ENCODE measurements at regions not wholly inside any gene's neighbourhood (a gene's known extent, or its start where the extent isn't known, plus 50 kb on each side); places are given as distances from the start of the nearest gene placed in this dataset.

DNA sequence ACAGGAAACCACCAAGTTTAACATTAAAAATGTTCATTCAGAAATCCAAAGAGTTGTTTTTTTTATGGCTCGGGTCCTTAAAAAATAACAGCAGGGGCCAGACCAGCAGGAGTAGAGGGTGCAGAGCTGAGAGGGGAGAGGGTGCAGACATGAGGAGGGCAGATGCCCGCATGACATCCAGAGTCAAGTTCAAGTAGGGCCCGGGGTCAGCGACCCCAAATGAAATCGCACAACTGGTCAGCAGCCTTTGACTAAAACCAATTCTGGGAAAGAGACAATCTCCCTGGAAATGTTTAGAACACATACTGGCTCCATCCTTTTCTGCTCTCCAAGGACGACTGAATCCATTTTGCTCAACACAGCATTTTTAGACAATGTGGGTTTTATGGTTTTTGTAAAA, 297.5 kb downstream of the FGFR2 start:
- WGBS (ENCODE audit: low lambda C conversion rate, missing lambda C conversion rate), result 85% methylated on average over 6 of the region's 6 CpGs
- H3K4me3 ChIP-seq, result no peak overlapping the region
- DNase-seq (ENCODE audit: low spot score), result no peak
- no peak overlapping the region for H2AFZ ChIP-seq
- H3K79me2 ChIP-seq, result no peaks in the 10 kb centered on the region
- H3K9me3 ChIP-seq (ENCODE audit: low read depth), result no peaks in the 10 kb centered on the region
- no peak overlapping the region for H3K27ac ChIP-seq
- peaks cover 30% of the 10 kb centered on the region for H3K4me1 ChIP-seq (ENCODE audit: insufficient read depth)
- H3K27me3 ChIP-seq, result no peaks in the 10 kb centered on the region
- no peaks in the 10 kb centered on the region for H3K36me3 ChIP-seq (replicated peaks; ENCODE audit: insufficient read depth, low read depth)
- H3K9me2 ChIP-seq (replicated peaks; ENCODE audit: insufficient read depth), result no peaks in the 10 kb centered on the region
- no peak overlapping the region for H3K4me2 ChIP-seq
- TF ChIP-seq EZH2phosphoT487 (IDR thresholded peaks at IDR 0.05; ENCODE audit: low read depth, severe bottlenecking, unreplicated experiment) (no peak), CTCF (IDR thresholded peaks at IDR 0.05; ENCODE audit: poor library complexity) (no peak), EZH2 (IDR thresholded peaks at IDR 0.05; ENCODE audit: borderline replicate concordance) (no peak)
- H4K20me1 ChIP-seq (ENCODE audit: insufficient read depth, poor library complexity, severe bottlenecking), result no peaks in the 10 kb centered on the region

DNA sequence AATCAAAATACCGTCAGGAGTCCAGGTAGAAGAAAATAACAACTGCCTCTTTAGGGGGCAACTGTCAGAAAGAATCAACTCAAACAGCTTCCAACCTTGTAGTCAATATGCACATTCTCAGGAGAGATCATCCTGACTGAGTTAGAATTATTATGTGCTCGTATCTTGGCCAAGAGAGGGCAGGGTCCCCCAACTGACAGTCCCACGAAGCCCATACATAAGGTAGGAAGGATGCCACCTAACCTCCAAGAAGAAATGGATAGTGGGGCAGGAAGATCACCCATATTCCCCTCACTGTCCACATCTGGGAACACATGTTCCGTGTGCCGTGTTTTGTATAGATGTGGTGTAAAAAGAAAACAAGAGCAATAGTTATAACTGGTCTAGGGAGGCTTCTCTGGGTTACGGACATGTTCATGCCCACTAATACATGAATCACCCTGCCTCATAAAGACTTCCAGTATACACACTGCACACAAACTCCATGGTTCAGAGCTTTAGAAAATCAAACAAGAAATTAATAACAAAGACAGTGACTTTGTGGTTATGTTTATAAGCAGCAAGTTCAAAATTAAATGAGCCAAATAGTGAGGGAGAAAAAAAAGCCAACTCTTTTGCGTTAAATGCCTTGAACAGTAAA, 295.6 kb downstream of the FGFR2 start:
- Histone ChIP-seq H3K9me3 (ENCODE audit: low read depth) (no peaks in the 10 kb centered on the region), H3K4me1 (ENCODE audit: insufficient read depth) (peaks cover 15% of the 10 kb centered on the region), H4K20me1 (ENCODE audit: insufficient read depth, poor library complexity, severe bottlenecking) (no peaks in the 10 kb centered on the region), H3K4me2 (no peak overlapping the region), H3K36me3 (replicated peaks; ENCODE audit: insufficient read depth, low read depth) (no peaks in the 10 kb centered on the region), H3K9me2 (replicated peaks; ENCODE audit: insufficient read depth) (no peaks in the 10 kb centered on the region), H3K4me3 (no peak overlapping the region), H3K27me3 (no peaks in the 10 kb centered on the region), H2AFZ (no peak overlapping the region), H3K79me2 (no peaks in the 10 kb centered on the region), H3K27ac (peak overlapping the region; percentile 18)
- 79% methylated on average over 7 of the region's 7 CpGs for WGBS (ENCODE audit: low lambda C conversion rate, missing lambda C conversion rate)
- DNase-seq (ENCODE audit: low spot score), result no peak
- no peak for TF ChIP-seq EZH2 (IDR thresholded peaks at IDR 0.05; ENCODE audit: borderline replicate concordance)
- no peak for TF ChIP-seq EZH2phosphoT487 (IDR thresholded peaks at IDR 0.05; ENCODE audit: low read depth, severe bottlenecking, unreplicated experiment)
- no peak for TF ChIP-seq CTCF (IDR thresholded peaks at IDR 0.05; ENCODE audit: poor library complexity)

GRCh38 chr10:121303287-121303890, 294.9 kb downstream of the FGFR2 start:
- peak overlapping the region; percentile 11 for H3K4me2 ChIP-seq
- peaks cover 15% of the 10 kb centered on the region for H3K4me1 ChIP-seq (ENCODE audit: insufficient read depth)
- H3K27ac ChIP-seq, result peak overlapping the region; percentile 22
- H2AFZ ChIP-seq, result no peak overlapping the region
- TF ChIP-seq EZH2phosphoT487 (IDR thresholded peaks at IDR 0.05; ENCODE audit: low read depth, severe bottlenecking, unreplicated experiment) (no peak), EZH2 (IDR thresholded peaks at IDR 0.05; ENCODE audit: borderline replicate concordance) (no peak), CTCF (IDR thresholded peaks at IDR 0.05; ENCODE audit: poor library complexity) (no peak)
- no peaks in the 10 kb centered on the region for H3K79me2 ChIP-seq
- no peak for DNase-seq (ENCODE audit: low spot score)
- no peak overlapping the region for H3K4me3 ChIP-seq
- no peaks in the 10 kb centered on the region for H3K36me3 ChIP-seq (replicated peaks; ENCODE audit: insufficient read depth, low read depth)
- 69% methylated on average over 10 of the region's 10 CpGs for WGBS (ENCODE audit: low lambda C conversion rate, missing lambda C conversion rate)
- no peaks in the 10 kb centered on the region for H3K9me3 ChIP-seq (ENCODE audit: low read depth)
- no peaks in the 10 kb centered on the region for H3K27me3 ChIP-seq
- no peaks in the 10 kb centered on the region for H3K9me2 ChIP-seq (replicated peaks; ENCODE audit: insufficient read depth)
- no peaks in the 10 kb centered on the region for H4K20me1 ChIP-seq (ENCODE audit: insufficient read depth, poor library complexity, severe bottlenecking)
